Keratinocyte (primary cell): ENCODE measurements at regions not wholly inside any gene's neighbourhood (a gene's known extent, or its start where the extent isn't known, plus 50 kb on each side); places are given as distances from the start of the nearest gene placed in this dataset.

Source experiments
- DNase-seq: peaks from one replicate; pipeline ENCODE4 v3.0.0-alpha.2; 2011; ENCODE audit warnings: low read depth, missing footprints, low spot score
- FAIRE-seq: peaks from 2 replicates; lab custom pipeline; 2011; peaks lifted over from hg19 to GRCh38; lab: Jason Lieb, UNC
- H2AFZ ChIP-seq: 2 replicates; pipeline ENCODE4 v1.6.0; 2012; ENCODE audit warnings: low read length, control low read depth, inconsistent platforms; ENCODE audit not compliant: control insufficient read depth
- H3K27ac ChIP-seq: 2 replicates; pipeline ENCODE4 v1.5.1; 2011; ENCODE audit warnings: low read length; ENCODE audit not compliant: control insufficient read depth, insufficient read depth
- H3K27me3 ChIP-seq: 3 replicates; pipeline ENCODE4 v1.6.0; 2011; ENCODE audit warnings: low read length; ENCODE audit not compliant: control insufficient read depth, insufficient read depth; ENCODE audit errors: extremely low read depth
- H3K36me3 ChIP-seq, 2 experiments: 2 replicates in 1 of 2; 3 replicates in 1 of 2; pipeline ENCODE4 v1.5.1; 2011; ENCODE audit warnings: low read length in 2 of 2, mild to moderate bottlenecking in 1 of 2; ENCODE audit not compliant: control insufficient read depth in 2 of 2, insufficient read depth in 2 of 2; ENCODE audit errors: extremely low read depth in 1 of 2
- H3K4me1 ChIP-seq: 3 replicates; pipeline ENCODE4 v1.5.1; 2011; ENCODE audit warnings: low read length; ENCODE audit not compliant: control insufficient read depth, insufficient read depth; ENCODE audit errors: extremely low read depth
- H3K4me2 ChIP-seq: 3 replicates; pipeline ENCODE4 v1.6.0; 2011; ENCODE audit warnings: low read depth, low read length; ENCODE audit not compliant: control insufficient read depth, insufficient read depth; ENCODE audit errors: extremely low read depth
- H3K4me3 ChIP-seq, 3 experiments: fragments of 200-600 bp in 1 of 3; sonication (generic) in 1 of 3; 2 replicates in 2 of 3; 3 replicates in 1 of 3; pipeline ENCODE4 v1.5.1; 2011 to 2016; ENCODE audit warnings: low read length in 3 of 3, mild to moderate bottlenecking in 3 of 3, control low read depth in 2 of 3, inconsistent platforms in 1 of 3, low read depth in 1 of 3, mixed read lengths in 1 of 3, mixed run types in 1 of 3, moderate library complexity in 1 of 3; ENCODE audit not compliant: control insufficient read depth in 2 of 3, insufficient read depth in 2 of 3; ENCODE audit errors: extremely low read depth in 1 of 3
- H3K79me2 ChIP-seq: 2 replicates; pipeline ENCODE4 v1.6.0; 2012; ENCODE audit warnings: low read length; ENCODE audit not compliant: control insufficient read depth, insufficient read depth
- H3K9ac ChIP-seq: 3 replicates; pipeline ENCODE4 v1.6.0; 2011; ENCODE audit warnings: low read length; ENCODE audit not compliant: control insufficient read depth, insufficient read depth; ENCODE audit errors: extremely low read depth
- H3K9me1 ChIP-seq: 3 replicates; pipeline ENCODE4 v1.6.0; 2011; ENCODE audit warnings: low read length; ENCODE audit not compliant: control insufficient read depth, insufficient read depth; ENCODE audit errors: extremely low read depth
- H3K9me3 ChIP-seq: 2 replicates; pipeline ENCODE4 v1.5.1; 2012; ENCODE audit warnings: low read depth, low read length; ENCODE audit not compliant: control insufficient read depth
- H4K20me1 ChIP-seq: 3 replicates; pipeline ENCODE4 v1.6.0; 2011; ENCODE audit warnings: low read length; ENCODE audit not compliant: control insufficient read depth, insufficient read depth; ENCODE audit errors: extremely low read depth
- CTCF ChIP-seq, 3 experiments: IDR thresholded peaks in 1 of 3; conservative IDR thresholded peaks in 1 of 3; optimal IDR thresholded peaks in 1 of 3; 2 replicates in 2 of 3; 3 replicates in 1 of 3; pipeline versions ENCODE3 to v1.5.1; 2011; ENCODE audit warnings: low read length in 3 of 3, mild to moderate bottlenecking in 3 of 3, moderate library complexity in 2 of 3, control low read depth in 1 of 3, inconsistent platforms in 1 of 3; ENCODE audit not compliant: insufficient read depth in 2 of 3; ENCODE audit errors: extremely low read depth in 1 of 3
- EZH2 ChIP-seq: IDR thresholded peaks from one replicate; pipeline ENCODE4 v1.6.1; 2012; ENCODE audit warnings: inconsistent platforms, mild to moderate bottlenecking, low read length, moderate library complexity
- dilution Hi-C: fragments of 300-500 bp; cut with MboI; formaldehyde crosslinking; loops from one replicate; pipeline ENCODE4 v1.7.0; 2020; ENCODE audit warnings: low sequenced_read_pairs; ENCODE audit not compliant: extremely low pct_ligation_motif_present

- Histone ChIP-seq H3K36me3 (no peaks in the 10 kb centered on the region), H3K9me3 (no peaks in the 10 kb centered on the region), H3K27me3 (no peaks in the 10 kb centered on the region), H4K20me1 (no peaks in the 10 kb centered on the region), H2AFZ (no peak overlapping the region), H3K79me2 (no peaks in the 10 kb centered on the region), H3K4me1 (peaks cover 3% of the 10 kb centered on the region), H3K4me2 (no peak overlapping the region), H3K4me3 (no peak overlapping the region), H3K9me1 (no peaks in the 10 kb centered on the region), H3K27ac (no peak overlapping the region), H3K9ac (no peak overlapping the region)
- DNase-seq = no peak
- dilution Hi-C loops = no loop called here
- no peak for TF ChIP-seq CTCF (optimal IDR thresholded peaks at IDR 0.05 in 1 of 3, IDR thresholded peaks at IDR 0.05 in 1 of 3, conservative IDR thresholded peaks at IDR 0.05 in 1 of 3; ENCODE audit: extremely low read depth in 1 of 3, insufficient read depth in 2 of 3, low read length in 3 of 3)
- no peak for TF ChIP-seq EZH2
- no peak for FAIRE-seq
These were observed 498.8 kb upstream of the TCF4 start for GRCh38 chr18:56086786-56087185.

GRCh38 chr18:56086176-56086575, 498.2 kb upstream of the TCF4 start:
- no peak overlapping the region for H3K27ac ChIP-seq
- dilution Hi-C loops = no loop called here
- no peaks in the 10 kb centered on the region for H3K36me3 ChIP-seq
- H3K9me3 ChIP-seq = no peaks in the 10 kb centered on the region
- peaks cover 3% of the 10 kb centered on the region for H3K4me1 ChIP-seq
- no peaks in the 10 kb centered on the region for H3K9me1 ChIP-seq
- H3K27me3 ChIP-seq = no peaks in the 10 kb centered on the region
- H3K4me3 ChIP-seq = no peak overlapping the region
- no peak overlapping the region for H3K4me2 ChIP-seq
- no peaks in the 10 kb centered on the region for H3K79me2 ChIP-seq
- no peak overlapping the region for H3K9ac ChIP-seq
- DNase-seq = no peak
- TF ChIP-seq CTCF (optimal IDR thresholded peaks at IDR 0.05 in 1 of 3, IDR thresholded peaks at IDR 0.05 in 1 of 3, conservative IDR thresholded peaks at IDR 0.05 in 1 of 3; ENCODE audit: extremely low read depth in 1 of 3, insufficient read depth in 2 of 3, low read length in 3 of 3) (no peak), EZH2 (no peak)
- no peaks in the 10 kb centered on the region for H4K20me1 ChIP-seq
- FAIRE-seq = no peak
- no peak overlapping the region for H2AFZ ChIP-seq
